ENCODE measurements at regions not wholly inside any gene's neighbourhood (a gene's known extent, or its start where the extent isn't known, plus 50 kb on each side); places are given as distances from the start of the nearest gene placed in this dataset.

DNA sequence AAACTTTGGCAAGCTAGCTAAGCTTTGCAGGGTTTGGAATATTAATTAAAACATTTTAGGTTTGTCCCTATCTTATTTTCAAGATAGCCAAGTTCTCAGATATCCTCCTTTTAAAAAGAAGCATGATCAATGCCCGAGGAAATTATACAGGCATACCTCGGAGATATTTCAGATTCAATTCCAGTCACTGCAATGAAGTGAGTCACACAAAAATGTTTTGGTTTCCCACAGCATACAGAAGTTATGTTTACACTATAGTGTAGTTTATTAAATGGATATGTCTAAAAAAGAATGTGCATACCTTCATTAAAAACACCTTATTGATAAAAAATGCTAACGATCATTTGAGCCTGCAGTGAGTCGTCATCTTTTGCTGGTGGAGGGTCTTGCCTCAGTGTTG lies 382.9 kb upstream of the NPVF start:
- TF ChIP-seq POLR2A (IDR thresholded peaks at IDR 0.05; ENCODE audit: low read length), result no peak
- TF ChIP-seq GATA1 (IDR thresholded peaks at IDR 0.05; ENCODE audit: low read depth, low read length), result no peak

Data from erythroblast (primary cell).